ENCODE measurements at regions not wholly inside any gene's neighbourhood (a gene's known extent, or its start where the extent isn't known, plus 50 kb on each side); places are given as distances from the start of the nearest gene placed in this dataset.

- Histone ChIP-seq H3K9me2 (replicated peaks; ENCODE audit: low read length) (no peaks in the 10 kb centered on the region), H3K79me2 (ENCODE audit: low read length) (no peaks in the 10 kb centered on the region), H3K9me3 (ENCODE audit: low read length) (no peaks in the 10 kb centered on the region), H4K20me1 (ENCODE audit: low read length) (no peaks in the 10 kb centered on the region), H3K4me1 (ENCODE audit: insufficient read depth, low read length) (no peaks in the 10 kb centered on the region), H3K36me3 (ENCODE audit: low read depth, low read length) (no peaks in the 10 kb centered on the region), H3K4me2 (ENCODE audit: low read length) (no peak overlapping the region), H3K4me3 (ENCODE audit: low read length) (no peak overlapping the region), H3K9ac (ENCODE audit: low read length) (no peak overlapping the region), H3K27me3 (ENCODE audit: low read length) (no peaks in the 10 kb centered on the region), H2AFZ (ENCODE audit: low read length) (no peak overlapping the region), H3F3A (ENCODE audit: low read length, unreplicated experiment) (no peaks in the 10 kb centered on the region), H3K27ac (ENCODE audit: low read length) (no peak overlapping the region)
- POLR2A ChIA-PET (ENCODE audit: unreplicated experiment), result no interaction called here
- CTCF ChIA-PET, result no interaction called here
- ATAC-seq (no peak), DNase-seq (no peak)
- intact Hi-C loops (cut with micrococcal nuclease), result no loop called here
- no peak for TF ChIP-seq CTCF (conservative IDR thresholded peaks at IDR 0.05; ENCODE audit: low read depth, low read length)
- TF ChIP-seq EZH2phosphoT487 (IDR thresholded peaks at IDR 0.05; ENCODE audit: borderline replicate concordance, low read length), result no peak
- no peak for TF ChIP-seq EZH2 (IDR thresholded peaks at IDR 0.05; ENCODE audit: low read length, unreplicated experiment)
- no TSS peak for BruUV-seq (replicated peaks)
Observed at GRCh38 chr16:59179446-59180082, 445.4 kb upstream of the GOT2 start.

- intact Hi-C loops (cut with micrococcal nuclease), result no loop called here
- no peak overlapping the region for H2AFZ ChIP-seq (ENCODE audit: low read length)
- H3K27ac ChIP-seq (ENCODE audit: low read length), result no peak overlapping the region
- ChIA-PET POLR2A (ENCODE audit: unreplicated experiment) (no interaction called here), CTCF (no interaction called here)
- H3F3A ChIP-seq (ENCODE audit: low read length, unreplicated experiment), result no peaks in the 10 kb centered on the region
- DNase-seq (no peak), ATAC-seq (no peak)
- no peak overlapping the region for H3K4me3 ChIP-seq (ENCODE audit: low read length)
- H3K27me3 ChIP-seq (ENCODE audit: low read length), result no peaks in the 10 kb centered on the region
- H3K4me1 ChIP-seq (ENCODE audit: insufficient read depth, low read length), result no peaks in the 10 kb centered on the region
- H3K4me2 ChIP-seq (ENCODE audit: low read length), result no peak overlapping the region
- TF ChIP-seq EZH2phosphoT487 (IDR thresholded peaks at IDR 0.05; ENCODE audit: borderline replicate concordance, low read length) (no peak), EZH2 (IDR thresholded peaks at IDR 0.05; ENCODE audit: low read length, unreplicated experiment) (no peak), CTCF (conservative IDR thresholded peaks at IDR 0.05; ENCODE audit: low read depth, low read length) (no peak)
- H3K9me2 ChIP-seq (replicated peaks; ENCODE audit: low read length), result no peaks in the 10 kb centered on the region
- H3K9ac ChIP-seq (ENCODE audit: low read length), result no peak overlapping the region
- H3K79me2 ChIP-seq (ENCODE audit: low read length), result no peaks in the 10 kb centered on the region
- H4K20me1 ChIP-seq (ENCODE audit: low read length), result no peaks in the 10 kb centered on the region
- no peaks in the 10 kb centered on the region for H3K9me3 ChIP-seq (ENCODE audit: low read length)
- no peaks in the 10 kb centered on the region for H3K36me3 ChIP-seq (ENCODE audit: low read depth, low read length)
- BruUV-seq (replicated peaks), result no TSS peak
Observed at GRCh38 chr16:59173408-59173831, 439.3 kb upstream of the GOT2 start.

- no peaks in the 10 kb centered on the region for H3F3A ChIP-seq (ENCODE audit: low read length, unreplicated experiment)
- H3K4me3 ChIP-seq (ENCODE audit: low read length), result no peak overlapping the region
- H3K27ac ChIP-seq (ENCODE audit: low read length), result no peak overlapping the region
- H2AFZ ChIP-seq (ENCODE audit: low read length), result no peak overlapping the region
- no peak for ATAC-seq
- DNase-seq, result no peak
- no peaks in the 10 kb centered on the region for H3K27me3 ChIP-seq (ENCODE audit: low read length)
- no TSS peak for BruUV-seq (replicated peaks)
- ChIA-PET POLR2A (ENCODE audit: unreplicated experiment) (no interaction called here), CTCF (no interaction called here)
- H3K4me1 ChIP-seq (ENCODE audit: insufficient read depth, low read length), result no peaks in the 10 kb centered on the region
- no peak overlapping the region for H3K9ac ChIP-seq (ENCODE audit: low read length)
- H3K4me2 ChIP-seq (ENCODE audit: low read length), result no peak overlapping the region
- H3K36me3 ChIP-seq (ENCODE audit: low read depth, low read length), result no peaks in the 10 kb centered on the region
- TF ChIP-seq EZH2 (IDR thresholded peaks at IDR 0.05; ENCODE audit: low read length, unreplicated experiment), result no peak
- no peak for TF ChIP-seq EZH2phosphoT487 (IDR thresholded peaks at IDR 0.05; ENCODE audit: borderline replicate concordance, low read length)
- no peak for TF ChIP-seq CTCF (conservative IDR thresholded peaks at IDR 0.05; ENCODE audit: low read depth, low read length)
- H3K9me2 ChIP-seq (replicated peaks; ENCODE audit: low read length), result no peaks in the 10 kb centered on the region
- H3K79me2 ChIP-seq (ENCODE audit: low read length), result no peaks in the 10 kb centered on the region
- intact Hi-C loops (cut with micrococcal nuclease), result no loop called here
- H4K20me1 ChIP-seq (ENCODE audit: low read length), result no peaks in the 10 kb centered on the region
- no peaks in the 10 kb centered on the region for H3K9me3 ChIP-seq (ENCODE audit: low read length)
Observed at GRCh38 chr16:59170099-59170712, 436.1 kb upstream of the GOT2 start.

Data from PC-3 (cell line).